ENCODE measurements at regions not wholly inside any gene's neighbourhood (a gene's known extent, or its start where the extent isn't known, plus 50 kb on each side); places are given as distances from the start of the nearest gene placed in this dataset.

DNA sequence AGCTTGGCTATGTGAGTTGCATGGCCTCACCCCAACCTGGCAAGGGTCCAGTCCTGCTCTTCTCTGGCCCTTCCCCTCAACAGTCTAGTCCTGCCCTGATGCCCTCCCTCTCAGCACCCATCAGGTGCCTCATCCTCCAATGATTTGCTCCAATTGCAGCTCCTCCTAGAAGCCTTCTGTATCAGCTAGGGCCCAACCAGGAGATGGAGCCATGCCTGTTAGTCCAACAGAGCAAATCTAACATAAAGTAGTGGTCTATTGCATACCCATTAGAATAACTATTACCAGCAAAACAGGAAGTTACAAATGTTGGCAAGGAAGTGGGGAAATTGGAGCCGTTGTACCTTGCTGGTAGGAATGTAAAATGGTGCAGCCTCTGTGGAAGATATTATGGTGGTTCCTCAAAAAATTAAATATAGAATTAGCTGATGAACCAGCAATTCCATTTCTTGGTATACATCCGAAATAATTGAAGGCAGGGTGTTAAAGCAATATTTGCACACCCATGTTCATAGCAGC, 163.5 kb downstream of the VRK1 start:
- no peak overlapping the region for H2AFZ ChIP-seq (replicated peaks; ENCODE audit: low read length, poor library complexity)
- H3K56ac ChIP-seq (ENCODE audit: extremely low read depth, insufficient read depth, low read length), result no peak overlapping the region
- H3K14ac ChIP-seq (replicated peaks; ENCODE audit: low read depth, low read length), result no peak overlapping the region
- H2BK15ac ChIP-seq (ENCODE audit: low read depth, low read length), result no peak overlapping the region
- intact Hi-C loops (cut with micrococcal nuclease) (no loop called here), in situ Hi-C loops (cut with MboI; ENCODE audit: low sequenced_read_pairs) (no loop called here), dilution Hi-C loops (cut with HindIII; ENCODE audit: low sequenced_read_pairs, unreplicated experiment) (no loop called here)
- no peaks in the 10 kb centered on the region for H3K27me3 ChIP-seq (ENCODE audit: control insufficient read depth, insufficient read depth, low read length)
- no TSS peak for BruUV-seq (replicated peaks)
- H2BK5ac ChIP-seq (ENCODE audit: low read depth, low read length, poor library complexity, severe bottlenecking), result no peak overlapping the region
- POLR2A ChIA-PET (ENCODE audit: unreplicated experiment), result no interaction called here
- no peak overlapping the region for H3K27ac ChIP-seq (ENCODE audit: insufficient read depth, low read length)
- H4K20me1 ChIP-seq (ENCODE audit: insufficient read depth, low read length), result no peaks in the 10 kb centered on the region
- peaks cover 42% of the 10 kb centered on the region for H3K9me3 ChIP-seq (ENCODE audit: control insufficient read depth, insufficient read depth, low read length)
- no peak overlapping the region for H3K4ac ChIP-seq (ENCODE audit: low read depth, low read length)
- H3K9me1 ChIP-seq (ENCODE audit: insufficient read depth, low read length), result no peaks in the 10 kb centered on the region
- H2BK20ac ChIP-seq (ENCODE audit: low read depth, low read length), result no peak overlapping the region
- no peak overlapping the region for H2BK120ac ChIP-seq (ENCODE audit: low read depth, low read length)
- no peak overlapping the region for H3K23ac ChIP-seq (ENCODE audit: low read depth, low read length)
- no peak overlapping the region for H3K4me2 ChIP-seq (ENCODE audit: low read depth, low read length)
- H2AK5ac ChIP-seq (ENCODE audit: low read depth, low read length), result no peak overlapping the region
- H3K4me3 ChIP-seq (ENCODE audit: insufficient read depth, low read depth, low read length), result no peak overlapping the region
- H4K91ac ChIP-seq (ENCODE audit: insufficient read depth, low read depth, low read length), result no peak overlapping the region
- DNase-seq, result no peak
- H4K5ac ChIP-seq (ENCODE audit: low read depth, low read length), result no peak overlapping the region
- no peak overlapping the region for H3K18ac ChIP-seq (ENCODE audit: low read depth, low read length)
- no peak overlapping the region for H2AK9ac ChIP-seq (replicated peaks; ENCODE audit: low read depth, low read length, poor library complexity)
- CTCF ChIA-PET, result no interaction called here
- no peaks in the 10 kb centered on the region for H3K36me3 ChIP-seq (ENCODE audit: control insufficient read depth, insufficient read depth, low read length)
- no peak for ATAC-seq (ENCODE audit: low read depth)
- no peak overlapping the region for H4K8ac ChIP-seq (ENCODE audit: low read depth in 2 of 2, low read length in 2 of 2)
- H3K9ac ChIP-seq (ENCODE audit: low read depth, low read length), result no peak overlapping the region
- WGBS, 2 experiments (ENCODE audit: extremely low coverage in 2 of 2, insufficient read length in 1 of 2), result no CpG with 5 or more reads among the region's 2 CpGs
- TF ChIP-seq CTCF (conservative IDR thresholded peaks at IDR 0.05; ENCODE audit: low read depth, low read length), result no peak
- no peak for TF ChIP-seq USF2 (IDR thresholded peaks at IDR 0.05; ENCODE audit: low read depth, low read length)
- TF ChIP-seq ELK1 (IDR thresholded peaks at IDR 0.05; ENCODE audit: borderline replicate concordance, low read depth, low read length), result no peak
- TF ChIP-seq POLR2A (IDR thresholded peaks at IDR 0.05; ENCODE audit: low read depth, low read length), result no peak
- no peak for TF ChIP-seq RFX5 (IDR thresholded peaks at IDR 0.05; ENCODE audit: low read depth, low read length)
- no peak for TF ChIP-seq FOS (IDR thresholded peaks at IDR 0.05; ENCODE audit: low read depth, low read length)
- TF ChIP-seq MAZ (IDR thresholded peaks at IDR 0.05; ENCODE audit: borderline replicate concordance, low read depth, low read length), result no peak
- no peak for TF ChIP-seq RAD21 (IDR thresholded peaks at IDR 0.05; ENCODE audit: low read length)
- no peak for TF ChIP-seq RCOR1 (IDR thresholded peaks at IDR 0.05; ENCODE audit: insufficient replicate concordance, low read length)
- TF ChIP-seq BHLHE40 (IDR thresholded peaks at IDR 0.05; ENCODE audit: low read depth, low read length), result no peak
- no peak for TF ChIP-seq MXI1 (IDR thresholded peaks at IDR 0.05; ENCODE audit: borderline replicate concordance, low read depth, low read length)
- no peak for TF ChIP-seq NFE2L2 (IDR thresholded peaks at IDR 0.05; ENCODE audit: low read depth, low read length)
- no peak for TF ChIP-seq SMC3 (IDR thresholded peaks at IDR 0.05; ENCODE audit: low read depth, low read length)
- no peaks in the 10 kb centered on the region for H3K79me1 ChIP-seq (ENCODE audit: low read depth in 1 of 2, low read length in 2 of 2)
- no peaks in the 10 kb centered on the region for H3K4me1 ChIP-seq (ENCODE audit: control insufficient read depth, insufficient read depth, low read length)

Measured in IMR-90 (cell line).